ENCODE measurements at regions not wholly inside any gene's neighbourhood (a gene's known extent, or its start where the extent isn't known, plus 50 kb on each side); places are given as distances from the start of the nearest gene placed in this dataset.

GRCh38 chr4:1589098-1589497 lies 95.0 kb downstream of the FAM53A start:
- DNase-seq (ENCODE audit: low read depth in 2 of 2) = no peak

- DNase-seq (ENCODE audit: low read depth in 2 of 2) = no peak
Observed at GRCh38 chr4:1588306-1588705, 95.8 kb downstream of the FAM53A start.

GRCh38 chr4:1584498-1584897 lies 99.6 kb downstream of the FAM53A start:
- no peak for DNase-seq (ENCODE audit: low read depth in 2 of 2)

GRCh38 chr4:1583859-1584258 lies 100.3 kb downstream of the FAM53A start:
- no peak for DNase-seq (ENCODE audit: low read depth in 2 of 2)

GRCh38 chr4:1583051-1583785 lies 100.9 kb downstream of the FAM53A start:
- no peak for DNase-seq (ENCODE audit: low read depth in 2 of 2)

- no peak for DNase-seq (ENCODE audit: low read depth in 2 of 2)
Observed at GRCh38 chr4:1582227-1582626, 101.9 kb downstream of the FAM53A start.

GRCh38 chr4:1581164-1581894 lies 102.8 kb downstream of the FAM53A start:
- DNase-seq (ENCODE audit: low read depth in 2 of 2) = peak; percentile 63 to 84

- peak in 1 of 2 donors; percentile 87 for DNase-seq (ENCODE audit: low read depth in 2 of 2)
Observed at GRCh38 chr4:1580692-1581012, 103.5 kb downstream of the FAM53A start.

- peak; percentile 18 to 93 for DNase-seq (ENCODE audit: low read depth in 2 of 2)
Observed at GRCh38 chr4:1579901-1580691, 104.0 kb downstream of the FAM53A start.

- peak; percentile 22 to 56 for DNase-seq (ENCODE audit: low read depth in 2 of 2)
Observed at GRCh38 chr4:1579001-1579900, 104.9 kb downstream of the FAM53A start.

GRCh38 chr4:1578251-1578773 lies 105.8 kb downstream of the FAM53A start:
- no peak for DNase-seq (ENCODE audit: low read depth in 2 of 2)

GRCh38 chr4:1577822-1578217 lies 106.3 kb downstream of the FAM53A start:
- no peak for DNase-seq (ENCODE audit: low read depth in 2 of 2)

GRCh38 chr4:1576961-1577821 lies 106.9 kb downstream of the FAM53A start:
- no peak for DNase-seq (ENCODE audit: low read depth in 2 of 2)

- no peak for DNase-seq (ENCODE audit: low read depth in 2 of 2)
Observed at GRCh38 chr4:1576304-1576960, 107.7 kb downstream of the FAM53A start.

GRCh38 chr4:1575418-1576303 lies 108.5 kb downstream of the FAM53A start:
- no peak for DNase-seq (ENCODE audit: low read depth in 2 of 2)

GRCh38 chr4:1574601-1575417 lies 109.3 kb downstream of the FAM53A start:
- DNase-seq (ENCODE audit: low read depth in 2 of 2) = no peak

GRCh38 chr4:1573830-1574459 lies 110.2 kb downstream of the FAM53A start:
- no peak for DNase-seq (ENCODE audit: low read depth in 2 of 2)

Measured in dermis microvascular lymphatic vessel endothelial cell (primary cell).